ENCODE measurements at regions not wholly inside any gene's neighbourhood (a gene's known extent, or its start where the extent isn't known, plus 50 kb on each side); places are given as distances from the start of the nearest gene placed in this dataset.

GRCh38 chr7:95662987-95663386, 66.7 kb upstream of the PDK4 start:
- no peak for DNase-seq

- DNase-seq, result no peak
Observed at GRCh38 chr7:95660023-95660434, 63.7 kb upstream of the PDK4 start.

DNA sequence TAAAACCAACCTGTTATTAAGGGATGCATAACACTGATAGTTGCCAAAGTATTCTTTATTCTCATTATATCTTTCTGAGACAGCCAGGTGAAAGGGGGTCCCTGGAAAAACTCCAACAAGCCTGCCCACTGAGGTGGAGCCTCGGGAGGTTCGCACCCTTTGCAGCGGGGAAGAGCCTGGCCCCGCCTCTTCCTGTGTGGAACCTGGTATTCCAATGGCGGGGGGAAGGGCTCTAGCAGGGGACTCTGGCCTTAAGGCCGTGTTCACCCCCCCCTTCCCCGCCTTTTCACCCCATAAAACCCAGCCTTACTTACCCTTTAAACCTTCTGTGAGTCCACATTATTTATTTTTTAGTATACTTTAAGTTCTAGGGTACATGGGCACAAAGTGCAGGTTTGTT, 62.4 kb upstream of the PDK4 start:
- DNase-seq, result no peak

GRCh38 chr7:95649546-95649945, 53.2 kb upstream of the PDK4 start:
- DNase-seq, result no peak

GRCh38 chr7:95646350-95646749, 50.0 kb upstream of the PDK4 start:
- no peak for DNase-seq
